22Rv1 (cell line): ENCODE measurements at regions not wholly inside any gene's neighbourhood (a gene's known extent, or its start where the extent isn't known, plus 50 kb on each side); places are given as distances from the start of the nearest gene placed in this dataset.

ENCODE experiments used
- H3K27ac ChIP-seq: fragments of 450-650 bp; 2 replicates; pipeline ENCODE4 v1.5.1; 2017
- CTCF ChIP-seq: fragments of 450-650 bp; IDR thresholded peaks from 2 replicates; pipeline ENCODE4 v1.5.1; 2017; ENCODE audit warnings: mild to moderate bottlenecking
- ZFX ChIP-seq: fragments of 450-650 bp; IDR thresholded peaks from 2 replicates; pipeline ENCODE4 v1.6.1; 2017; ENCODE audit warnings: antibody characterized with exemption, borderline replicate concordance

GRCh38 chrX:81996166-81996565 is 794.3 kb downstream of the SH3BGRL start:
- no peak for TF ChIP-seq CTCF
- no peak for TF ChIP-seq ZFX
- H3K27ac ChIP-seq, result no peak overlapping the region

- TF ChIP-seq CTCF (no peak), ZFX (no peak)
- H3K27ac ChIP-seq, result no peak overlapping the region
Measured at GRCh38 chrX:82029571-82030218, 827.8 kb downstream of the SH3BGRL start.

GRCh38 chrX:82031250-82031649 is 829.3 kb downstream of the SH3BGRL start:
- TF ChIP-seq CTCF (no peak), ZFX (no peak)
- H3K27ac ChIP-seq, result no peak overlapping the region

- H3K27ac ChIP-seq, result no peak overlapping the region
- no peak for TF ChIP-seq CTCF
Measured at GRCh38 chrX:82038793-82039192, 836.9 kb downstream of the SH3BGRL start.

- TF ChIP-seq CTCF (no peak), ZFX (no peak)
- no peak overlapping the region for H3K27ac ChIP-seq
Measured at GRCh38 chrX:82041034-82041433, 839.1 kb downstream of the SH3BGRL start.

- H3K27ac ChIP-seq, result no peak overlapping the region
- TF ChIP-seq CTCF (no peak), ZFX (no peak)
Measured at GRCh38 chrX:82058728-82059127, 856.8 kb downstream of the SH3BGRL start.

- TF ChIP-seq ZFX, result no peak
- no peak for TF ChIP-seq CTCF
Measured at GRCh38 chrX:82070948-82071347, 869.0 kb downstream of the SH3BGRL start.

More at GRCh38 chrX:82070948-82071347, 869.0 kb downstream of the SH3BGRL start:
- no peak overlapping the region for H3K27ac ChIP-seq
